ENCODE measurements at regions not wholly inside any gene's neighbourhood (a gene's known extent, or its start where the extent isn't known, plus 50 kb on each side); places are given as distances from the start of the nearest gene placed in this dataset.

GRCh38 chr11:15687342-15687741 lies 572.6 kb downstream of the INSC start:
- no peaks in the 10 kb centered on the region for H3K4me1 Mint-ChIP-seq (ENCODE audit: low read depth)
- peaks cover 2% of the 10 kb centered on the region for H3K27me3 Mint-ChIP-seq (ENCODE audit: insufficient read depth)
- DNase-seq, result no peak

GRCh38 chr11:15688351-15688792 lies 573.6 kb downstream of the INSC start:
- TF ChIP-seq CTCF (IDR thresholded peaks at IDR 0.05), result no peak
- no peaks in the 10 kb centered on the region for H3K4me1 Mint-ChIP-seq (ENCODE audit: low read depth)
- H3K9me3 Mint-ChIP-seq, result peaks cover 61% of the 10 kb centered on the region
- no peaks in the 10 kb centered on the region; the same call in 1 of the 2 replicates for H3K36me3 Mint-ChIP-seq (ENCODE audit: low read depth)
- no peak for DNase-seq
- H3K4me3 Mint-ChIP-seq, result no peak overlapping the region
- peaks cover 3% of the 10 kb centered on the region for H3K27me3 Mint-ChIP-seq (ENCODE audit: insufficient read depth)
- no peak overlapping the region for H3K27ac Mint-ChIP-seq

More at GRCh38 chr11:15687342-15687741, 572.6 kb downstream of the INSC start:
- Mint-ChIP-seq H3K4me3 (no peak overlapping the region), H3K36me3 (ENCODE audit: low read depth) (no peaks in the 10 kb centered on the region), H3K27ac (no peak overlapping the region), H3K9me3 (peaks cover 54% of the 10 kb centered on the region)
- no peak for TF ChIP-seq CTCF (IDR thresholded peaks at IDR 0.05)

GRCh38 chr11:15690320-15690719 lies 575.6 kb downstream of the INSC start:
- TF ChIP-seq CTCF (IDR thresholded peaks at IDR 0.05), result no peak
- H3K9me3 Mint-ChIP-seq, result peaks cover 67% of the 10 kb centered on the region
- no peaks in the 10 kb centered on the region; the same call in 1 of the 2 replicates for H3K36me3 Mint-ChIP-seq (ENCODE audit: low read depth)
- no peak overlapping the region for H3K27ac Mint-ChIP-seq
- H3K4me1 Mint-ChIP-seq (ENCODE audit: low read depth), result no peaks in the 10 kb centered on the region
- H3K4me3 Mint-ChIP-seq, result no peak overlapping the region
- DNase-seq, result no peak
- H3K27me3 Mint-ChIP-seq (ENCODE audit: insufficient read depth), result peaks cover 3% of the 10 kb centered on the region

- Mint-ChIP-seq H3K36me3 (ENCODE audit: low read depth) (no peaks in the 10 kb centered on the region; the same call in 1 of the 2 replicates), H3K27me3 (ENCODE audit: insufficient read depth) (peaks cover 1% of the 10 kb centered on the region; the same call in 1 of the 2 replicates), H3K9me3 (peaks cover 68% of the 10 kb centered on the region), H3K27ac (no peak overlapping the region), H3K4me1 (ENCODE audit: low read depth) (no peaks in the 10 kb centered on the region), H3K4me3 (no peak overlapping the region)
- TF ChIP-seq CTCF (IDR thresholded peaks at IDR 0.05), result no peak
- no peak for DNase-seq
Measured at GRCh38 chr11:15692739-15693138, 578.0 kb downstream of the INSC start.

- Mint-ChIP-seq H3K4me1 (ENCODE audit: low read depth) (no peaks in the 10 kb centered on the region), H3K27ac (no peak overlapping the region), H3K9me3 (peaks cover 45% of the 10 kb centered on the region), H3K4me3 (no peak overlapping the region), H3K27me3 (ENCODE audit: insufficient read depth) (peaks cover 1% of the 10 kb centered on the region; the same call in 1 of the 2 replicates), H3K36me3 (ENCODE audit: low read depth) (no peaks in the 10 kb centered on the region; the same call in 1 of the 2 replicates)
- DNase-seq, result no peak
- TF ChIP-seq CTCF (IDR thresholded peaks at IDR 0.05), result no peak
Measured at GRCh38 chr11:15695096-15695721, 580.5 kb downstream of the INSC start.

All from HFFc6 (cell line).